Ovary (tissue), 7 donors: ENCODE measurements at regions not wholly inside any gene's neighbourhood (a gene's known extent, or its start where the extent isn't known, plus 50 kb on each side); places are given as distances from the start of the nearest gene placed in this dataset.

Source experiments
- DNase-seq, 5 donors: peaks; one replicate each; pipeline ENCODE4 v3.0.0-alpha.2; 2019 to 2020
- H3K27ac ChIP-seq, 2 donors: fragments of 200-600 bp; one replicate each; pipeline versions ENCODE4 v1.5.1 to v1.8.0; 2019 to 2022
- H3K27me3 ChIP-seq: fragments of 200-600 bp; one replicate; pipeline ENCODE4 v1.8.0; 2022
- H3K36me3 ChIP-seq: fragments of 200-600 bp; sonication (generic); one replicate; pipeline ENCODE4 v1.5.1; 2019
- H3K4me1 ChIP-seq: one replicate; pipeline ENCODE4 v1.8.1; 2013; ENCODE audit warnings: mild to moderate bottlenecking, moderate library complexity; ENCODE audit not compliant: insufficient read depth
- H3K4me3 ChIP-seq: fragments of 200-600 bp; sonication (generic); one replicate; pipeline ENCODE4 v1.5.1; 2017
- H3K9me3 ChIP-seq, 2 donors: fragments of 200-600 bp in 1 of 2; sonication (generic) in 1 of 2; one replicate each; pipeline versions ENCODE4 v1.5.1 to v1.8.1; 2013 to 2019; ENCODE audit warnings: mild to moderate bottlenecking in 1 of 2, moderate library complexity in 1 of 2
- EP300 ChIP-seq: sonication (generic); formaldehyde crosslinking; IDR thresholded peaks from one replicate; pipeline ENCODE4 v1.6.1; 2017; ENCODE audit warnings: antibody characterized with exemption
- POLR2A ChIP-seq: fragments of 450-650 bp; IDR thresholded peaks from one replicate; pipeline ENCODE4 v1.6.1; 2017; ENCODE audit warnings: antibody characterized with exemption, mild to moderate bottlenecking, moderate library complexity
- WGBS, 3 donors: extraction: QIAGEN DNeasy Blood & Tissue Kit in 1 of 3; methylation state at CpG; one replicate each; pipeline versions ENCODE4 v1.1.5 to v1.1.7; 2013 to 2017; 5-methylcytosine and 5-hydroxymethylcytosine counted together
- intact Hi-C, 4 donors: fragments of 100-400 bp; cut with DNase I; formaldehyde crosslinking; loops; one replicate each; pipeline versions ENCODE4 v1.11.0 to v1.15.1; 2022 to 2023
- TF ChIP-seq, protein P1 (sequence below), 3 donors: fragments of 450-650 bp in 2 of 3; fragments of 200-600 bp in 1 of 3; IDR thresholded peaks; one replicate each; pipeline versions ENCODE4 v1.5.1 to v1.8.0; 2016 to 2022; ENCODE audit warnings: antibody characterized with exemption in 3 of 3, mild to moderate bottlenecking in 1 of 3
- donor health status: DM: no; HTN: no; CAD: no; lungs with moderate emphysema.
- donor health status: DM: no; HTN: no; CAD: no.
- donor health status: Bipolar disorder and iron deficiency.
- donor health status: DM: no; HTN: no; CAD: no.
- donor health status: DM: yes; HTN: yes; CAD: no.

- no peaks in the 10 kb centered on the region for H3K36me3 ChIP-seq
- WGBS, 3 donors: 20 to 31% (median 20%) methylated on average over 1 of the region's 1 CpG
- intact Hi-C loops: no loop called here
- no peaks in the 10 kb centered on the region for H3K9me3 ChIP-seq
- peak overlapping the region in 1 of 2 donors; percentile 2 for H3K27ac ChIP-seq
- no peak for DNase-seq
- H3K4me3 ChIP-seq: no peak overlapping the region
- TF ChIP-seq, protein P1, sequence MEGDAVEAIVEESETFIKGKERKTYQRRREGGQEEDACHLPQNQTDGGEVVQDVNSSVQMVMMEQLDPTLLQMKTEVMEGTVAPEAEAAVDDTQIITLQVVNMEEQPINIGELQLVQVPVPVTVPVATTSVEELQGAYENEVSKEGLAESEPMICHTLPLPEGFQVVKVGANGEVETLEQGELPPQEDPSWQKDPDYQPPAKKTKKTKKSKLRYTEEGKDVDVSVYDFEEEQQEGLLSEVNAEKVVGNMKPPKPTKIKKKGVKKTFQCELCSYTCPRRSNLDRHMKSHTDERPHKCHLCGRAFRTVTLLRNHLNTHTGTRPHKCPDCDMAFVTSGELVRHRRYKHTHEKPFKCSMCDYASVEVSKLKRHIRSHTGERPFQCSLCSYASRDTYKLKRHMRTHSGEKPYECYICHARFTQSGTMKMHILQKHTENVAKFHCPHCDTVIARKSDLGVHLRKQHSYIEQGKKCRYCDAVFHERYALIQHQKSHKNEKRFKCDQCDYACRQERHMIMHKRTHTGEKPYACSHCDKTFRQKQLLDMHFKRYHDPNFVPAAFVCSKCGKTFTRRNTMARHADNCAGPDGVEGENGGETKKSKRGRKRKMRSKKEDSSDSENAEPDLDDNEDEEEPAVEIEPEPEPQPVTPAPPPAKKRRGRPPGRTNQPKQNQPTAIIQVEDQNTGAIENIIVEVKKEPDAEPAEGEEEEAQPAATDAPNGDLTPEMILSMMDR (IDR thresholded peaks at IDR 0.05): no peak
- TF ChIP-seq POLR2A: no peak
- TF ChIP-seq EP300: no peak
- no peaks in the 10 kb centered on the region for H3K27me3 ChIP-seq
- H3K4me1 ChIP-seq: no peaks in the 10 kb centered on the region
These were observed 300.2 kb downstream of the USP46 start for GRCh38 chr4:52358883-52359321.

DNA sequence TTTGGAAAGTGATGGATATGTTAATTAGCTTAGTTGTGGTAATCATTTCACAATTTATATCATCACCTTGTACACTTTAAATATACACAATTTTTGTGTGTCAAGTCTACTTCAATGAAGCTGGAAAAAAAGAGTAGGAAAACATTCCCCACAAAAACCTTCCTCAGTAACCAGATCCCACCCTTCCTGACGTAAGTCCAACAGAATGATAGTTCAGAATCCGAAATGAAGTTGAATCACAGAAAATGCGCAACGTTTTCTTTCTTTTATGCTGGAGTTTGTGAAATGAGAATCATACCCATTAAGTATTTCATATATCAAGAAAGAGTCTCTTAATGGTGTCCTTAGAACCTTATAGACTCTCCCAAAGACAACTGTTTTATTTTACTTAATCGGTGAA, 292.9 kb downstream of the USP46 start:
- Histone ChIP-seq H3K27ac (no peak overlapping the region), H3K9me3 (no peaks in the 10 kb centered on the region), H3K36me3 (no peaks in the 10 kb centered on the region), H3K27me3 (no peaks in the 10 kb centered on the region), H3K4me1 (no peaks in the 10 kb centered on the region), H3K4me3 (no peak overlapping the region)
- DNase-seq: no peak
- intact Hi-C loops: no loop called here
- 89 to 95% (median 91%) methylated on average over 5 of the region's 5 CpGs for WGBS, 3 donors
- TF ChIP-seq EP300: no peak
- no peak for TF ChIP-seq POLR2A
- TF ChIP-seq, protein P1 (IDR thresholded peaks at IDR 0.05): no peak

DNA sequence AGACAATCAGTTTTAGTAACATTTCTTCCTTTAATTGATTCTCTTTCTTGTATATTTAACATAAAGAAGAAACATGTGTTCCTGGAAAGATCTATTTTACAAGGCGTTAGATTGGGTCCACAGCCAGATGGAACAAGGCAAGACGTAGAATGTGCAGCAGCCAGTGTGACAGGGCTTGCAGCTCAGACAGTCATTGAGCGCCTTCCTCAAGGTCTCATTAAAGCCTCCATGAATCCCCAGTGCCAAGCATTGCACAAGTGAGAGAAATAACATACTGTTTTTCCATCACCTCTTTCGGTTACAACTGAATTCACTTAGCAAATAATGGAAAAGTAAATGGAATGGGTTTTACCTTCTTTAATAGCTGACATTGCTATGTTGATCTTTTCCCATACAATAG, 292.5 kb downstream of the USP46 start:
- H3K9me3 ChIP-seq: no peaks in the 10 kb centered on the region
- intact Hi-C loops: no loop called here
- no peak overlapping the region for H3K27ac ChIP-seq
- TF ChIP-seq, protein P1 (IDR thresholded peaks at IDR 0.05): no peak
- TF ChIP-seq POLR2A: no peak
- H3K36me3 ChIP-seq: no peaks in the 10 kb centered on the region
- H3K27me3 ChIP-seq: no peaks in the 10 kb centered on the region
- H3K4me3 ChIP-seq: no peak overlapping the region
- no peak for DNase-seq
- WGBS, 3 donors: 70 to 83% (median 77%) methylated on average over 4 of the region's 4 CpGs
- H3K4me1 ChIP-seq: no peaks in the 10 kb centered on the region

- H3K4me3 ChIP-seq: no peak overlapping the region
- no peaks in the 10 kb centered on the region for H3K4me1 ChIP-seq
- DNase-seq: no peak
- H3K9me3 ChIP-seq: no peaks in the 10 kb centered on the region
- no peaks in the 10 kb centered on the region for H3K27me3 ChIP-seq
- no peak for TF ChIP-seq POLR2A
- TF ChIP-seq, protein P1 (IDR thresholded peaks at IDR 0.05): no peak
- TF ChIP-seq EP300: no peak
- intact Hi-C loops: no loop called here
- 77 to 86% (median 78%) methylated on average over 2 of the region's 2 CpGs for WGBS, 3 donors
- H3K36me3 ChIP-seq: no peaks in the 10 kb centered on the region
- no peak overlapping the region for H3K27ac ChIP-seq
These were observed 291.7 kb downstream of the USP46 start for GRCh38 chr4:52367282-52367830.
